Gastroesophageal sphincter (tissue), 3 donors: ENCODE measurements at regions not wholly inside any gene's neighbourhood (a gene's known extent, or its start where the extent isn't known, plus 50 kb on each side); places are given as distances from the start of the nearest gene placed in this dataset.

Source experiments
- POLR2AphosphoS5 ChIP-seq: sonication (generic); formaldehyde crosslinking; IDR thresholded peaks from one replicate; pipeline ENCODE4 v1.6.1; 2017; ENCODE audit warnings: antibody characterized with exemption
- TF ChIP-seq, protein P1 (sequence below), 4 experiments: fragments of 200-600 bp in 2 of 4; fragments of 450-650 bp in 2 of 4; sonication (generic) in 1 of 4; IDR thresholded peaks; one replicate each; pipeline ENCODE4 v1.5.1; 2017 to 2019; ENCODE audit warnings: antibody characterized with exemption in 4 of 4, mild to moderate bottlenecking in 2 of 4, moderate library complexity in 2 of 4

DNA sequence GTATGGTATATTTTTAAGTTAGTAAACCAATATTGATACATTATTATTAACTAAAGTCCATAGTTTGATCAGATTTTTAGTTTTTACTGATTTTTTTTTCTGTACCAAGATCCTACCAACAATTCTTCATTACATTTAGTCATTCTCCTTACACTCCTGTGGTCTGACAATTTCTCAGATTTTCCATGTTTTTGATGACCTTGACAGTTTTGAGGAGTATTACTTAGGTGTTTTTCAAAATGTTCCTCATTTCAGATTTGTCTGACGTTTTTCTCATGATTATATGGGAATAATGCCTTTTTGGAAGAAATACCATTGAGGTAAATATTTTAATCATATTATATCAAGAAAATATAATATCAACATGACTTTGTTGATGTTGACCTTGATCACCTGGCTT is 423.8 kb downstream of the PPP4R3C start:
- TF ChIP-seq, protein P1, sequence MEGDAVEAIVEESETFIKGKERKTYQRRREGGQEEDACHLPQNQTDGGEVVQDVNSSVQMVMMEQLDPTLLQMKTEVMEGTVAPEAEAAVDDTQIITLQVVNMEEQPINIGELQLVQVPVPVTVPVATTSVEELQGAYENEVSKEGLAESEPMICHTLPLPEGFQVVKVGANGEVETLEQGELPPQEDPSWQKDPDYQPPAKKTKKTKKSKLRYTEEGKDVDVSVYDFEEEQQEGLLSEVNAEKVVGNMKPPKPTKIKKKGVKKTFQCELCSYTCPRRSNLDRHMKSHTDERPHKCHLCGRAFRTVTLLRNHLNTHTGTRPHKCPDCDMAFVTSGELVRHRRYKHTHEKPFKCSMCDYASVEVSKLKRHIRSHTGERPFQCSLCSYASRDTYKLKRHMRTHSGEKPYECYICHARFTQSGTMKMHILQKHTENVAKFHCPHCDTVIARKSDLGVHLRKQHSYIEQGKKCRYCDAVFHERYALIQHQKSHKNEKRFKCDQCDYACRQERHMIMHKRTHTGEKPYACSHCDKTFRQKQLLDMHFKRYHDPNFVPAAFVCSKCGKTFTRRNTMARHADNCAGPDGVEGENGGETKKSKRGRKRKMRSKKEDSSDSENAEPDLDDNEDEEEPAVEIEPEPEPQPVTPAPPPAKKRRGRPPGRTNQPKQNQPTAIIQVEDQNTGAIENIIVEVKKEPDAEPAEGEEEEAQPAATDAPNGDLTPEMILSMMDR (IDR thresholded peaks at IDR 0.05) = no peak
- TF ChIP-seq POLR2AphosphoS5 = no peak
